ENCODE measurements at regions not wholly inside any gene's neighbourhood (a gene's known extent, or its start where the extent isn't known, plus 50 kb on each side); places are given as distances from the start of the nearest gene placed in this dataset.

DNA sequence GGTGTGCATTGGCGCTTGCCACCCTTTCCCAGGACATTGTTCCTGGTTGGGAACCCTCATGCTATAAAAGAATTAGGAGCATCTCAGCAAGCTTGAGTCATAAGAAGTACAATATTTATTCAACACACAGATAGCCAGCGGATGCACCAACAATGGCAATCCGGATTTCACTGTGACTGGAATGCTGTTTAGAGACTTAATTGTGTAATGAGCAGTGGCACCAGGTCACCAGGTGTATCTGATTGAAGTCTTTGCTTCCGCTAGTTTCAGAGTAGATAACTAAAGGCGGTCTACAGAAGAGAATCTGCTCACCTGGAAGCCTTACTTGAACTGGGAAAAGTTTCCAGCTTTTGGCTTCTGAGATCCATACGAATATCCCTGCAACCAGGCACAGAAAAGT is 772.3 kb upstream of the GHITM start:
- DNase-seq (ENCODE audit: low read depth), result no peak

DNA sequence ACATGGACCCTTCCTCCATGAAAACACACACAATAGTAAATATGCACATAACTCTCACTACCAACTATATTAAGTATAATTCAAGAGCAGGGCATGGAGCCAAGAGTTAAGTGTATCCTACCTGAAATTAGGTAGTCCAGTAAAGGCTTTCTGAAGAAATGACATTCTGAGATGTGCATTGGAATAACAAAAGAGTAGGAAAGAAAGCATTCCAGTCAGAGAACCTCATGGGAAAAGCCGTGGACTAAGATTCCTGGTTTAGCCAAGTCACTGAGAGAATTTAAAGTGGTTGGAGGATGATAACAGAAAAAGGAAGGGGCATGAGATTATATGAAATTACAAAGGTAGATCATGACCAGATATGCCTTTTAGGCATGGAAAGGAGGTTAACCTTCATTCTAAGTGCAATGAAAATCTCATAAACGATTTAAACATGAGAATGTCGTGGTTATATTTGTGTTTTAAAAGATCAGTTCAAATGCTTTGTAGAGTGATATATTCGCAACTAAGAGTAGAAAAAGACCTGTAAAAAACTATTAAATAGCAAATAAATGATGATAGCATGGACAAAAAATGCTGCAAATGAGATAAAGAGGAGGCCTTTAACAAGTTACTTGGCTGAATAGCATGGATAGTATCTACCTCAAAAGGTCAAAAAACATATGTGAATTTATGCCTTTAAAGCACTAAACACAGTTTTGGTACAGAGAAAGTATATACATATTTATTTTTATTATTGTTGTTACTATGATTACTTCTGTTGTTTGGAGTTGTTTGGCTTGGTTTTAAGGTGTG is 767.4 kb upstream of the GHITM start:
- DNase-seq (ENCODE audit: low read depth), result no peak

DNA sequence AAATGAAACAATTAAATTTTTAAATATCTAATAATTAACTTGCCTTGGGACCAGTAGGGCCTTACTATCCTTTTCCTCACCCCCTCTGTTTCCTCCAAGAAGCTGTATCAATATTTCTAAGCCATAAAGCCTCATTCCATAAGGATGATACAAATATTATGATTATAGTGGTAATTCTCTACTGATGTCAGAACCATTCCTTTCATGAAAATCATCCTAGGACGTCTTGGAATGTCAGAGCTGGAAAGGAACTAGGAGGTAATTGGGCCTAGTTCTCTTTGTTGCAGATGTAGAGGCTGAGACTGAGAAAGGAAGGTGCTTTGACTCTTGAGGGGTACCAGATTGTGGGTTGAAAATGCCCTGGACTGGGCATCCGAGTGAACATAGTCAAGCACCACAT is 766.7 kb upstream of the GHITM start:
- DNase-seq (ENCODE audit: low read depth), result no peak

DNA sequence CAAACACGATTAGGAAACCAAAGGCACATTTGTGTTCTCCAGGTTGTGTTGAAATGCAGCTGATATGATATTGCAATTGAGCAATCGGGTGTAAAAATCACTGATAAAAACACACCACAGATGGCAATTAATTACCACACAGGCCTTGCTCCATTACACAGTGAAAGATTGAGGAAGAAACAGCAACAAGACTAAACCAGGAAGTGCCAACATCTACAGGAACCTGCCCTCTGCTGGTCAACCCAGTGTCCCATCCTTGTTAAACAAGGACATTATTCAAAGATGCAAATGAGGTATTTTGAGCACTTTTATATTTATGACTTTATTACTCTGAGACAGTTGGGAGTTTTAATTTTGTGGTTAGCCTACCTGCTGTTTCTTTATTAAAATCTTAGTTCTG is 765.6 kb upstream of the GHITM start:
- no peak for DNase-seq (ENCODE audit: low read depth)

DNA sequence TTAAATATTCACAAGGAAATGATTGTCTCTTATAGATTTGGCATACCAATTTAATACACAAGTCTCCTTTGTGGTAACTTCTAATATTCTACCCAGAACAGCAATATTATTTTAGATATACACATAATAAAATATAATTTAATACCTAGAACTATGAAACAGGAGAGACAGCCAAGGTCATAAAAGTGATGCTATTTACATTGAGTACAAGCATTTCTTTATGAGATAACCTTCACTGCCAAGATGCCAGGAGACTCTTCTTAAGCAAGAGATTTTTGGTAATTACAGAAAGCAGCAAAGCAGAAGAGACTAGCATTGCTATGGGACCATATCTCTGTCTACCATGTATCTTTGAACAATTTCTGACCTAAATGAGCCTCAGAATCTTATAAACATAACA is 764.6 kb upstream of the GHITM start:
- DNase-seq (ENCODE audit: low read depth), result no peak

DNA sequence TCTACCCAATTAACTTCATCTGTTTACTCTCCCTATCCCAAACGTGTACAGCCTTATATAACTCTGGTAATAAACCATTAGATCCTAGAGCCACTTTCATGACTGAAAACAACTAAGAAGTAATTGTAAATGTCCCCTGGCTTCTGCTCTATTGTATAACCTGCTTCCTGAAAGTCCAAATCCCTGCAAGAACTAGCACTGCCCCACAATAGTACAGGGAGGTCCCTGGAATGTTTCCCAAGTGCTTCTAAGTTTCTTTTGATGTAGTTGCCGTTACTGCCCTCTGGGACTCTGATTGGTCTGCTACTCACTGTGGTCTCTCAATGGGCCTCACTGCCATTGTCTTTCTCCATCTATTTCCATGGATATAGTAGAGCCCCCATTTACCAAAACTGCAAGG is 764.0 kb upstream of the GHITM start:
- DNase-seq (ENCODE audit: low read depth), result no peak

DNA sequence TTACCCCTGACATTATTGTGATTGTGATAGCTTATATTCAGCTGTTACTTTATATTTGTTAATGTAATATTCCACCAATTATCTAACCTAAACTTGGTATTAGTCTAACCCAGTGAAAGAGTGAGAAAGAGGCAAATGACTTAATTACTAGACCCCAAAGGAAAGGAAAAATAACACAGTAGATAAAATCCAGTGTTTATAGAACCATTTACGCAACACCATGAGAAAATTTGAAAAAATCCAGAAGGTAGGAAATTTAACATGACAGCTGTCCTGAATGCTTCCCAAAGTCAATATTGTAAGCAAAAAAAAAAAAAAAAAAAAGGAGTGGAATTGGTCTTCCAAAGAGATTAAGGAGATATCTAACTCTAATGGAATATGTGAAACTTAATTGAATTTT is 741.5 kb upstream of the GHITM start:
- no peak for DNase-seq (ENCODE audit: low read depth)

DNA sequence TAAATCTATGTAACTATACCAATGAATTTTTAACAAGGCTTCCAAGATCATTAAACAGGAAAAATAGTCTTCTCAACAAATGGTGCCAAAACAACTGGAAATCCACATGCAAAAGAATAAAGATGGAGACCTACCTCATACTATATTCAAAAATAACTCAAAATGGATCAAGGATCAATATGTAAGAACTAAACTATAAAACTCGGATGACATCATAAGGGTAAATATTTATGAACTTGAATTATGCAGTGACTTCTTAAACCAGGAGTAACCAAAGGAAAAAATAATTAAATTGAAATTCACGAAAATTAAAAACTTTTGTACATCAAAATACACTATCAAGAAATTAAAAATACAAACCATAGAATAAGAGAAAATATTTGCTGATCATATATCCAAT is 728.7 kb upstream of the GHITM start:
- DNase-seq (ENCODE audit: low read depth), result no peak

DNA sequence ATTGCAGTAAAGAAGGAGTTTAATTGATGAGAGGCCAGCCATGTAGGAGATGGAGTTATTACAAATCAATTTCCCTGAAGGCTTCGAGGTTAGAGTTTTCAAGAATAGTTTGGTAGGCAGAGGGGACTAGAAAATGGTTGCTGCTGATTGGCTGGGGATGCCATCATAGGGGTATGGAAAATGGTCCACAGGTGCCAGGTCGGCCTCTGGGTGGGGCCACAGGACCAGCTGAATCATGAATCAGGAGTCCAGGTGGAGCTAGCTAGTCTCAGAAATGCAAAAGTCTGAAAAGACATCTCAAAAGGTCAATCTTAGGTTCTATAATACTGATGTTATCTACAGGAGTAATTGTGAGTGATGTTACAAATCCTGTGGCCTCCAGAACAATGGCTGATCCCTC is 714.0 kb upstream of the GHITM start:
- DNase-seq (ENCODE audit: low read depth), result no peak

DNA sequence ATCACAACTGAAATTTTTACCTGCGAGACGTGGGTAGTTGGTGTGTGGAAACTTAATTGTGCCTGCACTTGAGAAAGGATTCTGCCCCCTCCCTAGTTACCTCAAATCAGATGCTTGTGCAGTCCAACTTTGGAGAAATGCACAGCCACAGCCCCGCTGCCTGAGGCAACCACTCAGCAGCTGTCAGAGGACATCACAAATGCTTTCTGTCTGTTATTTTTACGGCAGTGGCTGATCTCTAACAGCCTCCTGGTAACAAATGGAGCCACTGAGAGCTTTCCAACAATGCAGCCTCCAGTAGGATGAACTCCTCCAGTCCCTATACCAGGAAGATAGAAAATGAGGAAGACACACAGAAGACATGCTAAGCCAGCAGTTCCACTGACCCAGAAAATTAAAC is 712.2 kb upstream of the GHITM start:
- no peak for DNase-seq (ENCODE audit: low read depth)

DNA sequence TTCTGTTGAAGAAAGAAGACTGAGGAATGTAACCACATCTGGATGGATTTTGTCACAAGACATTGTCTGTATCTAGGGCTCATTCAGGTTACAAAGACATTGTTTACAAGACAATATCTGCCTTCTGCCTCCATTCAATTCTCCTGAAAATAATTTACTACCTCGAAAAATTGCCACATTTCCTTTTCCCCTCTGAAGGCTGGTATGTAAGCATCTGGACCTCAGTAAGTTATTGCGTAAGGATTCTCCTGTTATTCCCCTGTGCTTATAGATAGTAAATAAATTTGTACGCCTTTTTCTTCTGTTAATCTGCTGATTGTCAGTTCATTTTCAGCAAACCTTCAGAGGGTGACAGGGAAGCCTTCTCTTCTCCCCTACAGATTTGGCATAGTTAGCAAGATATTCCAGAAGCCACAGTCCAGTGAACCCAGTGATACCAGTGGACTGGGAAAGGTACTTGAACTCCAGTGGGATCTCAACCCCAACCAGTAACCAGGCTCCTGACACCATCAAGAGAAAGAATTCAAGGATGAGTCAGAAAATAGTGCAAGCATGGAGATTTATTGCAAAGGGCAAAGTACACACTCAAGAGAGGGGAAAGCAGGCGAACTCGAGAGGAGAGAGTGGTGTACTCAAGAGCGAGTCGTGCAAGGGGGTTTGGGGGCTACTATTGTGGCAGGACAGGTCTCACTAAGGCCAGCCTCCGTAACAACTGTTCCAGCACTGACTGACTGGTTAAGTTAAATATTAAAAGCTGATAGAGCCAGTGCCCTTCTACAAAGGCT is 706.9 kb upstream of the GHITM start:
- DNase-seq (ENCODE audit: low read depth), result no peak

DNA sequence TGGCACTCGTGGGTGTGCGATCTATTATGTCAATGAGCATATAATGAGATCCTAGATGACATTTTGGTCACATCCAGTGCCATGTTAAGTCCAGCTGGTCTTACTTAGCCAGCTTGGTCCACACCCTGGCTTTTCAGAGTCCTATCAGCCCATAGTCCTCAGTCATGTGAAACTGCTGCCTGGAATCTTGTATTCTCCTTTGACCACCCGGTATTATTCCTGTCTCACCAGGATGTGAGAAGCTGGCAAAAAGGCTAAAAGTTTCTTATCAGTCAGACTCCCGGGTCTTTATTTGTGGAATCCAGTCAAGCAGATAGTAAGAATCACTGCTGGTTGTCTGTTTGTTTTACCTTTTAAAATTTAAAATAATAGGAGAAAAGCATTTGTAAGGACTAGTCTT is 705.6 kb upstream of the GHITM start:
- no peak for DNase-seq (ENCODE audit: low read depth)

DNA sequence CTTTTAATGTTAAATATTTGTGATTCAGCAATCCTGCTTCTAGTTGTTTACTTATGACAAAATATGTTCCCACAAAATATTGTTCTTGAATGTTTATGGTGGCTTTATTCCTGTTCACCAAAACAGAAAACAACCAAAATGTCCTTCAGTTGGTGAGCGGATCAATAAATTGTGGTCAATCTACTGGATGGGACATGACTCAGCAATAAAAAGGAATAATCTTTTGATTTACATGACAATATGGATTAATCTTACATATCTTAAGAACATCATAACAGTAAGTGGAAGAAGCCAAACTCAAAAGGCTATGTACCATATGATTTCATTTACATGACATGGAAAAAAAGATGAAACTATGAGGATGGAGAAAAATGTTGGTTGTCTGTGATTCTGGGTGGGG is 691.3 kb upstream of the GHITM start:
- DNase-seq (ENCODE audit: low read depth), result no peak

DNA sequence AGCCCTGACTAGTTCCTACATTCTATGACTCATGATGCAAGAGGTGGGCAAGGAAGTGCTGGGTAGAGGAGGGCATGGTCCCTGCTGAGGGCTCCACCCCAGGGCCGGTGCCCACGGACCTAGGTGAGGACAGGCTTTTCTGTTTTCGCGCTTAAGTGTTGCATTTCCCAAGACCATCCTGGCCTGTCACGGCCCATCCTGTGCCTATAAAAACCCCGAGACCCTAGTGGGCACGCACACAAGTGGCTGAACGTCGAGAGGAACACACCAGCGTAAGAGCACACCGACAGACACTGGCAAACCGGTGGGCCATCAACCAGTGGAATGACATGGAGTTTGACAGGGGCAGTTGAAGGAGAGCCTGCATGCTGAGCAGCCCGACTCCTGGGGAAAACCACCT is 680.7 kb upstream of the GHITM start:
- no peak for DNase-seq (ENCODE audit: low read depth)

DNA sequence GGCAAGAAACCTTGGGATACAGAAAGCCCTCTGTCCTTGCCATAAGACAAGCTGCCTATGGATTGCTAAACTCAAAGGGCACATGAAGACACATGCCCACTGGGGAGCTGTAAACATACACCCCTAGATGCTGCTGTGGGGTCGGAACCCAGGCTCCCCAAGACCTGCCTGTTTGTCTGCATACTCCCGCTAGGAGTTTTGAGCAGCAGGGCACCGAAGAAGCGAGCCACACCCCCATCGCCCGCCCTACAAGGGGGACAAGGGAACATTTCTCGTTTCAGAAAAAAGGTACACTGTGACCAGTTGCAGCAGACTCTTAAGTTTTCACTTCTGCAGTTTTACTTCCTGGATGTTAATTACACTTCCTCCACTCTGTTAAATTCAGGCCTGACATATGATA is 680.2 kb upstream of the GHITM start:
- no peak for DNase-seq (ENCODE audit: low read depth)

DNA sequence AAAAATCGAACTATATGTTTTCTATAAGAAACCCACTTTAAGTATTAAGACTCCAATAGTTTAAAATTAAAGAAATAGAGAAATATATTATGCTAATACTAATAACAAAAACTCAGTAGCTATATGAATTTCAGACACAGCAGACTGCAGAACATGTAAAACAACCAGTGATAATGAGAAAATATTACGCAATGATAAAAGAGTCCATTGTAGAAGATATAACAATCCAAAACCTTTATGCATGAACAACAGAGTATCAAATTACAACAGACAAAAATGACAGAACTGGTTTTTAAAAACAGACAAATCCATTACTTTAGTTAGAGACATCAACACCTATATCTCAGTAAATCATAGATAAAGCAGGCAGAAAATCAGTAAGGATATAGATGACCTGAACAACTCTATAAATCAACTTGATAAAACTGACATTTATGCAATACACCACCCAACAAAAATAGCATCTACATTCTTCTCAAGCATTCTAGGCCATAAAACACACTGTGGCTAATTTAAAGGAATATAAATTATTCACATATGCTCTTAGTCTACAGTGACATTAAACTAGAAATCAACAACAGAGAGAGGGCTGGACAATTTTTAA is 669.5 kb upstream of the GHITM start:
- DNase-seq (ENCODE audit: low read depth), result no peak

DNA sequence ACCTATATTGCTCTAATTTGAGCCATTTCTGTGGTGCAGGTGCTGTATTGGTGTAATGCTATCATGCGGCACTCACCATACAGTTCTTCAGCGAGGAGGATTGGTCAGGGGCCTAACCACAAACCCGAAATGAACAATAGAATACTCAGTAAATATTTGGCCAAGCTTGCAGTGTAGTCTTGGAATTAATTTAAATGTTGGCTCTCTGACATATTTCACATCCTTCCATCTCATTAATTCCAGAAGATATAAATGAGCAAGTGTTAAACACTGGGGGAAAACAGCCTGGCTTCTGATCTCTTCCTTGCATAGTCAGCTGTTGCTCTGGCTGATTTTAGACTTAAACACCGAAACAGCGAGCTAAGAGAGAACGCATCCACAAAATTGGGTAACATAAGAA is 663.1 kb upstream of the GHITM start:
- DNase-seq (ENCODE audit: low read depth), result no peak

DNA sequence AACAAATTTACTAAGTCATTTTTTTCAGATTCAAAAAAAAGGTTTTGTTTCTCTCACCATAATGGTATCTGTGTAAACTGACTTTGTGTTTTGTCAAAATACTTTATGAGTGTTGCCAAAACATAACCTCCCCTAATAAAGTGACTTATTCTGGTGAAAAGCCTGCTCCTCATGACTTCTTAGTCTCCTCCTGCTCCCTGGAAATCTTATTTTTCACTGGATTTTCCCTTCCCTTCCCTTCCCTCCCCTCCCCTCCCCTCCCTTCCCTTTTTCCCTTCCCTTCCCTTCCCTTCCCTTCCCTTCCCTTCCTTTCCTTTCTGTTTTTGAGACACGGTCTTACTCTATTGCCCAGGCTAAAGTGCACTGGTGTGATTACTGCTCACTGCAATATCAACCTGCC is 650.1 kb upstream of the GHITM start:
- DNase-seq (ENCODE audit: low read depth), result no peak

DNA sequence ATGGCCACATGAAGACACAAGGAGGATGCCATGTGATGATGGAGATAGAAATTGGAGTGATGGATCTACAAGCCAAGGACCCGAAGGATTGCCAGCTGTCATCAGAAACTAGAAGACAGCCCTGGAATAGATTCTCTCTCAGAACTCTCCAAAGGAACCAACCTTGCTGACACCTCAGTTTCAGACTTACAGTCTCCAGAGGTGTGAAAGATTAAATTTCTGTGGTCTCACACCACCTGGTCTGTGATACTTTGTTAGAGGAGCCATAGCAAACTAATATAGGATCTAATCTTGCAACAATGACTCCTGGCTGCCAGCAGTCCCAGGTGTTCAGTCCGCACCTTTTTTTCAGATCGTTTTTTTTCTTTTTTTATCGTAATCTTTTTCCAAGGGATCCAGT is 647.3 kb upstream of the GHITM start:
- DNase-seq (ENCODE audit: low read depth), result no peak

DNA sequence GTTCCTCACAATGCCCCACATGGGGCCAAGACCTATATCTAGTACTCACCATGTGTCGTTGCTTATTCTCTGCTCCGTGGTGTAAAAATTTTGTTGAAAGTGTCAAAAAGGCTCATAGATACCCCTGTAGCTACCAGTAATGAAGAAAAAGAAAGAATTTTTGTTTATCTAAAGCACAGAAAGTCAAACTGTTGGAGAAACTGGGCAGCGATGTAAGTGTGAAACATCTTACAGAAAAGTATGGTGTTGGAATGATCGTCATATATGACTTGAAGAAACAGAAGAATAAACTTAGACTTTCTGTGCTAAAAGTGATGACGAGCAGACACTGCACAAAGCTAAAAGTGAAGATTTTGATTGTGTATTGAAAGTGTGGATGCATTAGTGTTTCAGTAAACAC is 626.6 kb upstream of the GHITM start:
- no peak for DNase-seq (ENCODE audit: low read depth)

DNA sequence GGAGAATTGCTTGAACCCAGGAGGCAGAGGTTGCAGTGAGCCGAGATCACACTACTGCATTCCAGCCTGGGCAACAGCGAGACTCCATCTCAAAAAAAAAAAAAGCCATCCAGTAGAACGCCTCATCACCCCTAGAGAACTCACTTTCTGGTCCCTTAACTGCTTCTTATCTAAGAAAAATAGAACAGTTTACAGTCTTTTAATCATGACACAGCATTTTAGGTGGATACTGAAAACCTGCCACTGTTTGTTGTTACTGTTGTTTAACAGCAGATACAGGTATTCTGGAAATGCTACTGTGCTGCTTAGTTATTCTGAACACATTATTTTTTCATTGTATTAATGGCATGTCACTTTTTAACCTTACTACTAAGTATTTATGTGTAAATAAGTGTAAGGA is 624.3 kb upstream of the GHITM start:
- DNase-seq (ENCODE audit: low read depth), result no peak

DNA sequence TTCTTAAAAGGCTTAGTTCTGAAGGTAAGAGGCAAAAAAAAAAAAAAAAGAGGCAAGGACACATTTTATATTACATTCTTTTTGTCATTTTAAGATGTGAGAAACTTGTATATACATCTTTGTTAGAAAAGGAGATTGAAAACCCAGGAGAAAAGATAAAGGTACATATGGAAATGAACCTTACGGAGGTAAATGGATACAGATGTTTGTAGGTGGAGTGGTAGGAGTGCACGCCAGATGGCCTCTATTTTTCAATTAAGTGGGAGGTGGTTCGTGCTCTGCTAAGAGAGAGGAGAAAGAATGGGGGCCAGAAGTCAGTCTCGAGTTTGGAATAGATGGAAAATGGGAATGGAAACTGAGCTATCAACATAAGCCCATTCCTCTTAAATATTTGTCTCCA is 622.5 kb upstream of the GHITM start:
- DNase-seq (ENCODE audit: low read depth), result no peak

DNA sequence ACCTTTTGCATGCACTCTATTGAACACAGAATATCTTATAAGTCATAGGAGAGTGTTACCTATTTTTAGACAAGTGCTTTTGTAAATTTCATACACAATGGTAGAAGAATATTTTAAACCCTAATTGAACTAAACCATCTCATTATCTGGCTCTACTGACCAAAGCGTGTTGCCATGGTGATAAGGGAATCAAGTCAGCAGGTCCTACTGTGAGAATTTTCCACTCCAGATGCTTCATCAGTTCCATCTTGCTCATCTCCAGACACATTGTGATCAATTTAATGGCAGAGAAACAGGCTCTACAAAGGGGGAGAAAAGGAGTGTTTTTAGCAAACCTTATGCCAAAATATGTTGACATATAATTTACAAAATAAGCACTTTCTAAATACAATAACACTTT is 621.9 kb upstream of the GHITM start:
- no peak for DNase-seq (ENCODE audit: low read depth)
